DOHH2 (cell line): ENCODE measurements at regions not wholly inside any gene's neighbourhood (a gene's known extent, or its start where the extent isn't known, plus 50 kb on each side); places are given as distances from the start of the nearest gene placed in this dataset.

Experiments used
- EZH2phosphoT487 ChIP-seq: fragments of 200-600 bp; sonication (generic); IDR thresholded peaks from 2 replicates; pipeline ENCODE4 v1.6.1; 2017; ENCODE audit warnings: borderline replicate concordance, mild to moderate bottlenecking, antibody characterized with exemption, low read length, moderate library complexity, mixed read lengths
- TF ChIP-seq, protein P1 (sequence below): fragments of 200-600 bp; sonication (generic); IDR thresholded peaks from one replicate; pipeline ENCODE4 v1.5.1; 2014; ENCODE audit warnings: antibody characterized with exemption, mild to moderate bottlenecking, low read depth, low read length; ENCODE audit not compliant: poor library complexity, severe bottlenecking

DNA sequence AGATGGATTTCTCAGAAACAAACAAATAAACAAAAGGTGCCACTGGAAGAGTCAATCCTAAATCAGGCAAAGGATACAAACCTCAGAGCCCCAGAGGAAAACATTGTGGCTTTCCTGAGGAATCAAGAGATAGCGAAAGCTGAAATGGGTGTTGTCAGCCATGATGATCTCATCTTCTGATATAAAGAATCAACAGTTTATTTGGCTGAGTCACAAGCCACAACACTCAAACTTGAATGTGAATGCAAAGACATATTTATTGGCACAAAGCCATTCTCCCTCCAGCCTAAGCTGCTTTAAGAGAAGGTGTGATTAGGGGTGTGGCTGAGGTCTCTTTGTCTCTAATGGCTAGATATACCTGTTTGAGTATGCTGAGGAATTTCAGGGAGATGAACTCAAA is 73.3 kb upstream of the NREP start:
- TF ChIP-seq, protein P1, sequence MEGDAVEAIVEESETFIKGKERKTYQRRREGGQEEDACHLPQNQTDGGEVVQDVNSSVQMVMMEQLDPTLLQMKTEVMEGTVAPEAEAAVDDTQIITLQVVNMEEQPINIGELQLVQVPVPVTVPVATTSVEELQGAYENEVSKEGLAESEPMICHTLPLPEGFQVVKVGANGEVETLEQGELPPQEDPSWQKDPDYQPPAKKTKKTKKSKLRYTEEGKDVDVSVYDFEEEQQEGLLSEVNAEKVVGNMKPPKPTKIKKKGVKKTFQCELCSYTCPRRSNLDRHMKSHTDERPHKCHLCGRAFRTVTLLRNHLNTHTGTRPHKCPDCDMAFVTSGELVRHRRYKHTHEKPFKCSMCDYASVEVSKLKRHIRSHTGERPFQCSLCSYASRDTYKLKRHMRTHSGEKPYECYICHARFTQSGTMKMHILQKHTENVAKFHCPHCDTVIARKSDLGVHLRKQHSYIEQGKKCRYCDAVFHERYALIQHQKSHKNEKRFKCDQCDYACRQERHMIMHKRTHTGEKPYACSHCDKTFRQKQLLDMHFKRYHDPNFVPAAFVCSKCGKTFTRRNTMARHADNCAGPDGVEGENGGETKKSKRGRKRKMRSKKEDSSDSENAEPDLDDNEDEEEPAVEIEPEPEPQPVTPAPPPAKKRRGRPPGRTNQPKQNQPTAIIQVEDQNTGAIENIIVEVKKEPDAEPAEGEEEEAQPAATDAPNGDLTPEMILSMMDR, result no peak
- no peak for TF ChIP-seq EZH2phosphoT487
